Omental fat pad (tissue), 3 donors: ENCODE measurements at regions not wholly inside any gene's neighbourhood (a gene's known extent, or its start where the extent isn't known, plus 50 kb on each side); places are given as distances from the start of the nearest gene placed in this dataset.

Experiments used
- ATAC-seq: fragments of 150-250 bp; one replicate; pipeline ENCODE4 v1.9.1; 2016; ENCODE audit warnings: mild to moderate bottlenecking, moderate library complexity; ENCODE audit not compliant: low FRiP score
- DNase-seq: peaks from one replicate; pipeline ENCODE4 v3.0.0-alpha.2; 2019; ENCODE audit warnings: low spot score
- CTCF ChIP-seq, 3 donors: fragments of 450-650 bp; IDR thresholded peaks; one replicate each; pipeline ENCODE4 v1.5.1; 2016 to 2017; ENCODE audit warnings: antibody characterized with exemption in 3 of 3, mild to moderate bottlenecking in 3 of 3, moderate library complexity in 2 of 3

- DNase-seq (no peak), ATAC-seq (no peak)
- no peak for TF ChIP-seq CTCF (IDR thresholded peaks at IDR 0.05)
Observed at GRCh38 chr6:120354452-120355098, 979.7 kb downstream of the TBC1D32 start.

- no peak for TF ChIP-seq CTCF (IDR thresholded peaks at IDR 0.05)
- DNase-seq, result no peak
- ATAC-seq, result no peak
Observed at GRCh38 chr6:120352491-120352890, 981.8 kb downstream of the TBC1D32 start.

- no peak for TF ChIP-seq CTCF (IDR thresholded peaks at IDR 0.05)
- no peak for DNase-seq
- no peak for ATAC-seq
Observed at GRCh38 chr6:120348926-120349325, 985.4 kb downstream of the TBC1D32 start.

- ATAC-seq (no peak), DNase-seq (no peak)
- no peak for TF ChIP-seq CTCF (IDR thresholded peaks at IDR 0.05)
Observed at GRCh38 chr6:120328521-120328920, 979.0 kb upstream of the MAN1A1 start.

GRCh38 chr6:120320481-120321162, 971.1 kb upstream of the MAN1A1 start:
- ATAC-seq, result no peak
- no peak for DNase-seq
- TF ChIP-seq CTCF (IDR thresholded peaks at IDR 0.05), result no peak

- ATAC-seq, result no peak
- DNase-seq, result no peak
- no peak for TF ChIP-seq CTCF (IDR thresholded peaks at IDR 0.05)
Observed at GRCh38 chr6:120304223-120304622, 954.7 kb upstream of the MAN1A1 start.

- DNase-seq (no peak), ATAC-seq (no peak)
- no peak for TF ChIP-seq CTCF (IDR thresholded peaks at IDR 0.05)
Observed at GRCh38 chr6:120303527-120303926, 954.0 kb upstream of the MAN1A1 start.
